GM21619 (cell line): ENCODE measurements at regions not wholly inside any gene's neighbourhood (a gene's known extent, or its start where the extent isn't known, plus 50 kb on each side); places are given as distances from the start of the nearest gene placed in this dataset.
"Not testable (repeated sequence)": the region's sequence is repeated elsewhere in the genome, so short reads cannot be mapped to it uniquely, and the experiment has no call there.

Source experiments
- ATAC-seq: cut with Tn5 transposase; IDR thresholded peaks from one replicate; pipeline ENCODE4 v1.9.1; 2021; ENCODE audit not compliant: unreplicated experiment

DNA sequence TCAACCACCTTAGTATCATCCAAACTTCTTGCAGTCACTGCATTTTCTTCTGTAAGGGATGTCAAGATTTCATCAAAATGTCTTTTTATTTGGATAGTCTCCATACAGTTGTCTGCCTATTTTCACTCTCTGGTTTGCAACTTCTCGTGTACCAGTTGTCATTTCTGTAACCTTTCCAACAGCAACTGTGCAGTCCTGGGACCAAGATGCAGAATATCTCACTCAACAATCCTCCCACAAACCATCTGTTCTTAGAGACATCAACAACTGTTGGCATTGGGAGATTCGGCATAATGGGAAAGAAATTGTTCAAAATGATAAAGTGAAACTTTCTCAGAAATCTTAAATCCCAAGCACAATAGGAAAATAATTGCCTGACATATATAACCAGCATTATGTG is 933.6 kb upstream of the SLC39A10 start:
- no peak for ATAC-seq

DNA sequence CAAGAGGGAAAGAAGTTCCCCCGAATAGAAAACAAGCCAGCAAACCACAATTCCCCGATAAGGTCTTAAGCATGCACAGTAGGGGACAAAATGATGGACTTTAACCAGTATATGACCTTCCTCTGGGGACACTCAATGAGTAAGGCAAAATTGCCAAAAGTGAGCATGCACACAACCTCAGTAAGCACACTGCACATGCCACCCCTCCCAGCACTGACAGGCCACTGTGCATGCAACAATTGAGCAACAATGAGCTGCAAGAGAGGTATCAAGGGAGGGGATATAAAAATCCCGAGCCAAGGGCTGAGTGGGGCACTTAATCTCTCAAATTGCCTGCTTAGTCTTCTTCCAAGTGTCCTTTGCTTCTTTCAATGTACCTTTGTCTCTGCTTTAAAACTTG is 935.8 kb upstream of the SLC39A10 start:
- no peak for ATAC-seq

DNA sequence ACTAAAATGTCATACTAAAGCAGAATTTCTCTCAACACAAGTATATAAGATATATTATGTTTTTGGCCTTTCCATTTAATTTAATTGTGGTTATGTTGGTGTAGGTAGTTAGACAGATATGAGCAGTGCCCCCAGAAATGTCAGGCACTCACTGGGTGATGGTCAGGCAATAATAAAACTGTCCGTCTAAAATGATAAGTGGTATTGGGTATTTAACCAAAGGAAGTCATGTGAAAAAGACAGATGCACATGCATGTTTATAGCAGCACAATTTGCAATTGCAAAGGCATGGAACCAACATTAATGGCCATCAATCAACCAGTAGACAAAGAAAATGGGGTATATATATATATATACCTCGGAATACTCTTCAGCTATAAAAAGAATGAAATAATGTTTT is 936.6 kb upstream of the SLC39A10 start:
- no peak for ATAC-seq

DNA sequence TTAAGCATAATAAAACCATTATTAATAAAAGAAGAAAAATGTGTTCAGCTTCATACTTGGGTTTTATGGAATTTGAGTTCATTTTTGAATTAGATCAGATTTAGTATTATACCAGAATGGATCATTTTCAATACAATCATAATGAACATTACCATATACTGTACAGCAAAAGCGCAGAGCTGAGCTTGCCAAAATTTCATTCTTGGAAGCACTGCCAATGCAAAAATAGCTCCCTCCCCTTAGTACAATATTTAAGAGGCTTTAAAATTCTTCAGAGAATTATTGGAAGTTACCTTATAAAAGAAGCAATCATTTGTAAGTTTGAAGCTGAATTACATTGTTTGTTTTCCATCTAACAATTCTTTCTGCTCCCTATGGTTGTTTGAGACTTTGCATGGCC is 938.1 kb upstream of the SLC39A10 start:
- no peak for ATAC-seq

DNA sequence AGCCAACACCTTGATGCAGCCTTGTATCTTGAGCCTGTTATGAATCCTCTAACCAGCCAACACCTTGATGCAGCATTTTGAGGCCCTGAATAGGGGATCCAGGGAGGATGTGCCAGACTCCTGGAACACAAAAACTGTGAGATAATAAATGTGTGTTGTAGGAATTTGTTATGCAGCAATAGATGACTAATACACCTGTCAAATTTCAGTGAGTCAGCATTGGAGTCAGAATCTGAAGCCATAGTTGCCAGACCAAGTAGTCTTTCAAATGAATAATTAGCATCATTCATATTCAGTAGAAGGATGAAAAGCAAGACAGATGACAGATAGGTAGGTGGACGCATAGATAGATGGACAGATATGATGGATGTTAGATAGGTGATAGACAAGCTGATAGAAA is 942.5 kb upstream of the SLC39A10 start:
- ATAC-seq, result no peak

DNA sequence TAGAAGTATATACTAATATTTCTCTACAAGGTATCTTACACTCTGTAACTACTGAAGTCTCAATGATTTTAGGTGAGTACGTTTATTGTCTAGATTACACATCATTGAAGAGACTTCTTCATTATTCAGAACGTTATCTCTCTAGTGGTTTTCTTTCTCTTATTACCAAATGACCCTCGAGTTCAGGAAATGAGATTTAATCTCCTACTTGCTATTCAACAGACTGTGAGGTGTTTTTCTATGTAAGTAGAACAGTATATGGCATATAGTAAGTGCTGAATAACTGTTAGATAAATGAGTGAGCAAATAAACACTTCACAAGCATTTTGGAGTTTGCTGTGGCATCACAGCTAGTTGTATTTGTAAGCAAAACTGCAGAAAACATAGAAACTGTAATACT is 947.2 kb upstream of the SLC39A10 start:
- ATAC-seq, result no peak

DNA sequence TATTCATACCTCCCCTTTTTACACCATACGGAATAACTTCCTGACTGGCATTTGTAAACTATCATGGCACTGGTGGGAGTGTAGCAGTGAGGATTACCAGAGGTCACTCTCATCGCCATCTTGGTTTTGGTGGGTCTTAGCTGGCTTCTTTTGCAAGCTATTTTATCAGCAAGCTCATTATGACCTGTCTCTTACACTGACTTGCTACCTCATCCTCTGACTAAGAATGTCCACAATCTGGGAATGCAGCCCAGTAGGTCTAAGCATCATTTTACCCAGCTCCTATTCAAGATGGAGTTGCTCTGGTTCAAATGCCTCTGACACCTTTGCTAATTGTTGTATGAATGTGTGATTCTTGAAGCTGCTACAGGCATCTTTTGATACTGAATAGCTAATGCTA is 950.8 kb upstream of the SLC39A10 start:
- ATAC-seq, result no peak

DNA sequence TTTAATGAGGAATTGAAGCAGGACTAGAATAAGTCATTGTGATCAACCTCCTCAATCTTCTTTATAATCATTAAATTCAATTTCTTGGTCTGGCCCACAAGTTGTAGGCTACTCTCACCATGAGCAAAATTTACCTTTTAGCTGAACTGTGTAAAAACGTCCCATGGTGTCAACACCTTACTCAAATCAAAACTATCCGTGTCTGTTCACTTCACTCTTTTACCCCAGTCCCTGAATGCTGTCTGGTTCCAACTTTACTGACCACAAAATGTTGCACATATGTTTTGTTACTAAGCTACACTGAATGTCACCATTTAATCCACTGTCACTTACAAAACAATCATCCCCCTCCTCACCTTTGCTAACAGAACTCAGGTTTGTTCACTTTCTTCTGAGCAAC is 951.6 kb upstream of the SLC39A10 start:
- ATAC-seq, result no peak

DNA sequence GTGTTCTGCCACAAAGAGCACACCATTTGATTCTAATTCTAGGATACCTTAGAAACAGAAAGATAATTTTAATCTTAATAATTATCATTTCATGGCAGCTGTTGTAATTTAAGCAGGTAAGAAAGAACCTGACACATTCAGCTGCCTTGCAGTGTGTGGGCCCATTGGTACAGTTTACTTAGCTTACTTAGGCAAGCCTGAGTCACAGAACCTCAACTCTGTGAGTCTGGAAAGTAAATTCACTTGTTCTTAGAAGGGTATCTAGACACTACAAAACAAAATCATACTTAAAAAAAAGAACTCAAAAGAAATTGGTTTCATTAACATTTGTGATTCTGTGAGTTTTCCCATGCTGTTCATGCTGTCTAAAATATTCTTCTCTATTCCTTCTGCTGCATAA is 956.3 kb upstream of the SLC39A10 start:
- ATAC-seq, result no peak

DNA sequence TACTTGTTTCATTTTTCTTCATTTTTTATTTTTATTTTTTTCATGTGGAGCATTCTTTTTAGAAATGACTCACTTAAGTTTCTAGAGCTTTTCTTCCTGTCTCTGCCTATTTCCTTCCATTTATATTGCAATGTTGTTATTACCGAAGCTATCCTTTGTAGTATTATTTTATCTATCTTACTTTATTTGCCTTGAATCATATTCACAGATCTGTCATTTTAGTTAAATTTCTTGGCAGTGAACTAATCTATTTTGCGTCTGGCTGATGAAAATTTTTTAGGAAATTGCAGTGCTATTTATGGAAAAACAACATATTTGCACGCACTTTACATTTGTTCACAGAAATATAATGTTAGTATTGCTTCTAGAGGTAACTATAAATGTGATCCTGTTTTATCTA is 956.9 kb upstream of the SLC39A10 start:
- ATAC-seq, result no peak

DNA sequence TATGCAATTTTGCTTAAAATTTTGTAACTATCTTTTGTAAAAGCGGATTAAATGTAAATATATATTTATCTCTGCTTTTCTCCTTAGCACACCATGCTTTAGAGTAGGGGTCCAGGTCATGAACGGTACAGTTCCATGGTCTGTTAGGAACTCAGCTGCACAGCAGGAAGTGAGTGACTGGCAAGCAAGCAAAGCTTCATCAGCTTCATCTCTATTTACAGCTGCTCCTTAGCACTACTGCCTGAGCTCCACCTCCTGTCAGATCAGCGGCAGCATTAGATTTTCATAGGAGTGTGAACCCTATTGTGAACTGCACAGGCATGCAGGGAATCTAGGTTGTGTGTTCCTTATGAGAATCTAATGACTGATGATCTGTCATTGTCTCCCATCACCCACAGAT is 959.0 kb upstream of the SLC39A10 start:
- no peak for ATAC-seq

DNA sequence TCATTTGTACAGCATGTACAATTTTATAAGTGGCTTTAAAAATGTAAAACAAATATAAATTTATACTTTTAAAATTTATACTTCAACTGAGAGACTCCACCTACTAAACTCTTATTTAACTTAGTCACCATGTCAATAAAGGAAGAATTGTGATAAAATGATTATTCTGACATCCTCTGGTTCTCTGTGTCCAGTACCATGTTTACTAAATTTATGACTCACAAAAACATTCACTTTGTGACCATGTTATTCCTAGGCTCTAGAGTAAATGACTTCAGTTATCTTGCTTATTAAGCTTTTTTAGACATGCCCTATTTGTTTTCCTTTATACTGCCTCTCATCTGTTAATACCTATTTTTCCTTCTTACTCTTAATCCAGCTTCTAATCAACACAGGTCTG is 959.6 kb upstream of the SLC39A10 start:
- no peak for ATAC-seq

DNA sequence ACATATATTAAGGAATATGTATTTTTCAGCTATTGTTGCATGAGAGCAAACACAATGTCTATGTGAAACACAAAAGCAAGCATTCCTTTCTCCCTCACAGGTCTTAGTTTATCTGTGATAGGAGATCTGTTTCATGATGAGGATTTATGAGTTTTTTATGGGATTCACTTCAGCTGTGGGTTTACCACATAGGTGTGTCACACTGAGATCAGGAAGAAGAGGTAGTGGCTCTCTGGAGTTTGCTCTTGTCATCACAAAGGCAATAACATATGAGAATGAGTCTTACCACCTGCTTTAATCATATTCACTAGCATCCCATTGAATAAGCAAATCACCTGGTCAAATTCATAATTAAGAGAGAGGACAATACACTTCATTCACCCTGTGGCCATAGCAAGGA is 960.3 kb upstream of the SLC39A10 start:
- ATAC-seq, result no peak

DNA sequence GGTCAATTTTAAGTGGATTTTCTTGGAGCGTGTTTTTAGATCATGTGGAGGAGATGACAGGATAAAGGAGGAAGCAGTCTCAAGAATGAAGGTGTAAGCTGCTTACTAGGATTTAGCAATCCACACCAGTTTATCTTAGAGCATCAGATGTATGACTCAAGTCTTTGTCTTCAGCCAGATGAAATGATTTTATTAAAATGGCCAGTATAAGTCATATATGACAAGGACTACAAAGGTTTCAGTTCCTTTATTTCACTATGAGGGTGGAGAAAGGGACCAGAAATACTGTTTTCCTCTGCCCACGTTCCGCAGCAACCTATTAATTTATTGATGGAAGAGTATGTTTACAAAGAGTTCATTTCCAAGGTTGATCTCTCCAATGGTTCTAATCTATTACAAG is 970.5 kb upstream of the SLC39A10 start:
- no peak for ATAC-seq

DNA sequence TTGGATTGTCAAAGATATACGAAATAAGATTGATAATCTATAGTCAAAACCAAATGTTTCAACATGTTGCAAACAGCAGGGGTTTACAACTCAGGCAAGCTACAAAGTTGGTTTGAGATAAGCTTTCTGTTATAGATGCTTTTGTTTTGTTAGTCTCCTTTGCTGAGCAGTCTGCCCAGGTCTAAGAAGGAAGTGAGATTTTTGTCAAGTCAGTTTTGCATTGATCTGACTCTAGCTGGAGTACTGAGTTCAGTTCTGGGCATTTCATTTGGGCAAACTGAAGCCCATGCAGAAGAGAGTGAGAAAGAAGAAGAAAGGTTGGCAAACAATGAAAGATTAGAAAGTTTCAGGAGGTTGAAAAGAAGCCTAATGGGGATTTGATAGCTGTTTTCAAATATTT is 983.0 kb upstream of the SLC39A10 start:
- ATAC-seq, result no peak

DNA sequence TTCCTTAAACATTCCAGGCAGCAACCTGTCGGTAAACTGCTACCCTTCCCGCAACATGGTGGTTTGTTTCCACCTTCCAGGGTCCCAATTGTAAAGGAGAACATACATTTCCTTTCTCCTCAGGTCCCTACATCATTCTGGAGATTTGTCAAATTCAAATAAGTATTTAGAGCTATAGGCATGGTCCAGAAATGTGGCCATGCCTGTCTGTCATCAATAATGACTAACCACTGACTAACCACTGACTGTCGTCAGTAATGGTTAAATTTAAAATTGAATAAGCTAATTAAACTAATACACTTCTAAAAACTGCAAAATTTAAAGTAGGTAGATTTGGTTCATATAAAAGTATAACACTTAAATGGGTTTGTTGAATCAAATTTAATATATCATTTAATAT is 984.0 kb upstream of the SLC39A10 start:
- no peak for ATAC-seq

DNA sequence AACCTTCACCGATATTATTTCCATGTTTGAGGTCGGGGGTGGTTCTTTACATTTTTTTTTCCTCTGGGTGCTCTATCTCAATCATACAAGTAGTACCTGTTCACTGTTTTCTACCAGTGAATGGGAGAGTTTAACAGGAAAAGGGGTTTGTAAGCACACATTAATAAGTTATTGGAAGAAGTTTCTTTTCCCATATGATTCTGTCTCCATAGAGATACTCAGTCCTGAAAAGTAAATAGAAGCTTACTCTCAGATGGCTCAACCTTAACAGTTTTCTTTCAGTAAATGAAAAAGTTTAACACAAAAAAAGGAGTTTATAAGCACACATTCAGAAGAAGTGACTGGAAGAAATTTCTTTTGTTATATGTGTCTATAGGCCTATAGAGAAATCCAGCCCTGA is 995.6 kb upstream of the SLC39A10 start:
- ATAC-seq, result no peak

DNA sequence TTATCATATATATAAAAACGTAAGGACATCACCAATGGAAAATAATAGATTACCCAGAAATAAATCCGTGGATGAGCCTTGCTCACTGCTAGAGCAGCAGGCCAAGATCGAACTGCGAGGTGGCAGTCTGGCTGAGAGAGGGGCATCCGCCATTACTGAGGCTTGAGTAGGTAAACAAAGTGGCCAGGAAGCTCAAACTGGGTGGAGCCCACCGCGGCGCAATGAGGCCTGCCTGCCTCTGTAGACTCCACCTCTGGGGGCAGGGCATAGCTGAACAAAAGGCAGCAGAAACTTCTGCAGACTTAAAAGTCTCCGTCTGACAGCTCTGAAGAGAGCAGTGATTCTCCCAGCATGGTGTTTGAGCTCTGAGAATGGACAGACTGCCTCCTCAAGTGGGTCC is 1018.0 kb upstream of the SLC39A10 start:
- not testable (repeated sequence) for ATAC-seq

DNA sequence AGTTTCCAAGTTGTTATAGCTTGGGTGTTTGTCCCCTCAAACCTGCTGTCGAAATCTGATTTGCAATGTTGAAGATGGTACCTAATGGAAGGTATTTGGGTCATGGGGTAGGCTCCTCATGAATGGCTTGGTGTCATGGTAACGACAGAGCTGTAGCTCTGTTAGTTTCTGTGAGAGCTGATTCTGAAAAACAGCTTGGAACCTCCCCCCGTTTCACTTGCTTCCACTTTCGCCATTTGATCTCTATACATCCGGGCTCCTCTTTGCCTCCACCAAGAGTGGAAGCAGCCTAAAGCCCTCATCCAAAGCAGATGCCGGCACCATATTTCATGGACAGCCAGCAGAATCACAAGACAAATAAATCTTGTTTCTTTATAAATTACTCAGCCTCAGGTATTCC is 1035.1 kb upstream of the SLC39A10 start:
- no peak for ATAC-seq

DNA sequence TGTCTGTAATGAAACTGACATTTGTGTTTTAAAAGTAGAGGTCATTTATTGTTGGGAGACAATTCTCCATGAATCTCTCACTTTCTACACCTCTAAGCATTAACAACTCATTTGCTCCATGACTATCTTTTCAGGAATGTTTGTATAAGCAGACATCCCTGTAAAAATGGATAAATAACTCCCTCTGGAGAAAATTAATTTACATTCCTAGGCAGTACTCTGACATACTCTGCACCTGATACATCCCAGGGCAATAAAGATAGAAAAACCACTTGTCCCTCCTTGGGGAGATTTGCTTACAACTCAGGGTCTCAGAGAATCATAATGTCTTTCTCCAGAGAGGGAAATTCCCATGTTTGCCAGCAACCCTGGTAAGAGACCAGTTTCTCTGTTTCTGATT is 1037.7 kb upstream of the SLC39A10 start:
- ATAC-seq, result no peak

DNA sequence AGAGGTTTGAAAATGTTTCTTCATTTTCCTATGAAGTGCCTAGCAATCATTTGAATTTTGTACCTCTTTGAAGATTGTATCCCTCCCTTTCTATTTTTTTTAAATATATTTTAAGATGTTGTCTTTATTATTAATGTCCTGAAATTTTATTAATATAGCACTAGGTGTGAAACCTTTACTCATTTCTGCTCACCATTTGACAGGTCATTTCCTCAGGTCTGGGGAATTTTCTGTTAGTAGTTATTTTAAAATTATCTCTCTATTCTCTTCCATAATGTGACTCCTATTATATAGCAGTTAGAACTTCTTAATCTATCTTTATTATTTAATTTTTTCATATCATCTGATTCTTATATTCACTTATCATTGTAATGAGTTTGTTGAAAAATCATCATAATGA is 1038.6 kb upstream of the SLC39A10 start:
- ATAC-seq, result no peak

DNA sequence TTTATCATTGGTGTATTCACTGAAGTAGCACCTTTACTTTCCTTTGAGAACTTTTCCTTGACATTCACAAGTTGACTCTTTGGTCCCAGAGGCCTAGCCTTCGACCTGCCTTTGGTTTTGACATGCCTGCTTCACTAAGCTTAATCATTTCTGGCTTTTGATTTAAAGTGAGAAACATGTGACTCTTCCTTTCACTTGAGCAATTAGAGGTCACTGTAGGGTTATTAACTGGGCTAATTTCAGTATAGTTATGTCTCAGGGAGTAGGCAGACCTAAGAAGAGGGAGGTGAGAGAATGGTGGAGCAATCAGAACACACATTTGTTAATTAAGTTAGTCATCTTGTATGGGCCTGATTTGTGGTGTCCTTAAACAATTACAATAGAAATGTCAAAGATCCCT is 1040.7 kb upstream of the SLC39A10 start:
- ATAC-seq, result peak; percentile 77

DNA sequence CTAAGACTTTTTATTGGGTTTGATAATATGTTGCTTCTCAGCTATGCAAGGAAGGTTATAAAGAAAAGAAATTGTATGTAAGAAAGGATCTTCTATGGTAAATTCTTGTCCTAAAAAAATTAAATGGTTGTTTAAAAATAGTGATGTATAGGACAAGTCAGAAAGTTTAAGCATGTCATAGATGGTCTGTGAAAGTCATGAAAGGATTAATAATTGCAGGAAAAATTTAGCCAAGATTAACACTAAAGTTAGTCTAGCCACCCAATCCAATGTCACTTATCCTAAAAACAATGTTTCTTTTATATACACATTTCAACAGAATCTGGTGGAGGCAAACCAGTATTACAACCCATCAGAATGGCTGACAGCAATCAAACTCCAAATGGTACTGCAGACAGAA is 1046.7 kb upstream of the SLC39A10 start:
- ATAC-seq, result no peak

DNA sequence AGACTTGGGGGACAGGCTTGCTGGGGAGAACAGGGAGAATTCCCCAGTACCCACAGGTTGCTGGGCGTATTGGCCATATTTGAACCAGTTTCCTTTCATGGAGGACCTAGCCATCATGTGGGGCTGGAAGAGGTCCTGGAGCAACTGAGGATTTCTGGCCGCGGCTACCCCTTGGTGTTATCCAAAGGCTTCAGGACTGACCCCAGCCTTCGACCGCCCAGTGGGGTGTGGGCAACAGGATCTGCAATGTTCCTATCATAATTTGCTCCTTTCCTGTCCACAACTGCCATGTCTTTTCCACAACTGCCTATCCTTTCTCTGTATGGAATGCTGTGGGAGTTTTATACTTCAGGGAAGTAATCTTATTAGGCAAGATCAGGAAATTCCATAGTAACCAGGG is 1053.6 kb upstream of the SLC39A10 start:
- ATAC-seq, result no peak
